ENCODE measurements at regions not wholly inside any gene's neighbourhood (a gene's known extent, or its start where the extent isn't known, plus 50 kb on each side); places are given as distances from the start of the nearest gene placed in this dataset.

DNA sequence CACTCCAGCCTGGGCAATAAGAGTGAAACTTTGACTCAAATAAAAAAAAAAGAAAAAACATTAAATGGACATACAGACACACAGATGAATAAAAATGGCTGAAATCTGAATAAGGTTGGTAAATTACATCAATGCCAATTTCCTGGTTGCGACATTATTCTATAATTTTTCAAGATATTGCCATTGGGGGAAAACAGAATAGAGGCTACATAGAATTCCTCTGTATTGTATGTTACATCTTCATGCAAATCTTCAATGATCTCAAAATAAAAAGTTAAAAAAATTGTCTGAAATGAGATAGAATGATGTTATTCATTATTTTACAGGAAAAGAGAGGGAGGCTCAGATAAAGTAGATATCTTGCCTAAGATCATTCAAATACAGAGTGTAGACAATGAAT is 234.0 kb downstream of the SDHAF3 start:
- TF ChIP-seq EZH2 (IDR thresholded peaks at IDR 0.05; ENCODE audit: borderline replicate concordance): no peak
- TF ChIP-seq, protein P1, sequence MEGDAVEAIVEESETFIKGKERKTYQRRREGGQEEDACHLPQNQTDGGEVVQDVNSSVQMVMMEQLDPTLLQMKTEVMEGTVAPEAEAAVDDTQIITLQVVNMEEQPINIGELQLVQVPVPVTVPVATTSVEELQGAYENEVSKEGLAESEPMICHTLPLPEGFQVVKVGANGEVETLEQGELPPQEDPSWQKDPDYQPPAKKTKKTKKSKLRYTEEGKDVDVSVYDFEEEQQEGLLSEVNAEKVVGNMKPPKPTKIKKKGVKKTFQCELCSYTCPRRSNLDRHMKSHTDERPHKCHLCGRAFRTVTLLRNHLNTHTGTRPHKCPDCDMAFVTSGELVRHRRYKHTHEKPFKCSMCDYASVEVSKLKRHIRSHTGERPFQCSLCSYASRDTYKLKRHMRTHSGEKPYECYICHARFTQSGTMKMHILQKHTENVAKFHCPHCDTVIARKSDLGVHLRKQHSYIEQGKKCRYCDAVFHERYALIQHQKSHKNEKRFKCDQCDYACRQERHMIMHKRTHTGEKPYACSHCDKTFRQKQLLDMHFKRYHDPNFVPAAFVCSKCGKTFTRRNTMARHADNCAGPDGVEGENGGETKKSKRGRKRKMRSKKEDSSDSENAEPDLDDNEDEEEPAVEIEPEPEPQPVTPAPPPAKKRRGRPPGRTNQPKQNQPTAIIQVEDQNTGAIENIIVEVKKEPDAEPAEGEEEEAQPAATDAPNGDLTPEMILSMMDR (IDR thresholded peaks at IDR 0.05; ENCODE audit: poor library complexity): no peak

Measured in hepatocyte (in vitro differentiated cells).